Endometrium (tissue), 2 donors: ENCODE measurements at regions not wholly inside any gene's neighbourhood (a gene's known extent, or its start where the extent isn't known, plus 50 kb on each side); places are given as distances from the start of the nearest gene placed in this dataset.

Source experiments
- FAIRE-seq: peaks from 2 replicates; lab custom pipeline; 2012; peaks lifted over from hg19 to GRCh38; lab: Jason Lieb, UNC
- donor health status: control.
- donor health status: control.

DNA sequence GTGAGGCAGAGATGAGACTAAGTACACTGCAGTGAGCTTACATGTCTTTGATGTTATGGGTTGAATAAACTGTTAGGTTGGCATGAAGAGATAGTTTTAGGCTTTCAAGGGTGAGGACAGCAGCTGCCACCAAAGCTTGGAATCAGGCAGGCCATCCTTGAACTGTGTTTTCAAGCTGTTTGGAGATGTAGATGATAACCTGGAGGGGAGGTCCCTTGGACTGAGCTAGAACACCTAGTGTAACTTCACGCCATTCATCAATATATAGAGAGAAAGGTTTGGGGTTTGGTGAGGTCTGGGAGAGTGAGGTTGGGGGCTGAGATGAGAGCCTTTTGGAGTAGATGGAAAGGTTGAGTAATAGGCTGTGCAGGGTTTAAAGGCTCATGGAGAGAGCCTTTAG, 2447.0 kb downstream of the TP53TG3F start:
- FAIRE-seq: no peak

DNA sequence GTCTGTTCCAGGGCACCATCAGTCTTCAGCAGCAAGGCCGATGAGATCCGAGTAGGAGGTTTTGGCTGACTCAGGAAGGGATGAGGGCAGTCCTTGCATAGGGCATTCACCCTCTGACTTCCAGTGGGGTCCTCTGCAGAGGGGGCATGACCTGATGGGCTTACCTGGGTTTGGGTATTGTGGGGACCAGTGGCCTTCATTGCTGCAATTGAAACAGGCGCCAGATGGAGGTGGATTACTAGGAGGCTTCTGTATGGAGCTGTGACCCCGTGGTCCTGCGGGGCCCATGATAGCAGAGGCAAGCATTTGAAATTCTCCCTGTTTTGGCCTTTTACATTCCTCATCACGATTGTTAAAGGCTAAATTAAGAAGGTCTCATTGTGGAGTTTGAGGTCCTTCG, 2448.7 kb downstream of the TP53TG3F start:
- FAIRE-seq: no peak

DNA sequence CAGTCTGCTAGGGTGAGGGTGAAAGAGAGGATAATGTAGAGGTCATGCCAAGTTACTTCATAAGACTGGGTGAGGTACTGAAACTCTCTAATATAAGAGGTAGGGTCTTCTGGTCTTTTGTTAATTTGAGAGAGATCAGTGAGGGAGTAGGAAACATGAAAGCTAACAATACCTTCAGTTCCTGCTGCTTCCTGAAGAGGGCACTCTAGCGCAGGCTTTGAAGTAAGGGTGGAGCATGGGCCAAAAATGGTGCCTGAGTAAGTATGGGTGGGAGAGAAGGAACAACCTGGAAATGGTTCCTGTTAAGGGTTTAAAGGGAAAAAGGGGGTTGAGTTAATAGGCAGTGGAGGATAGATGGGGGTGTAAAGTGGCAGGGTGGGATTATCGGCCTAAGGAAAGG, 2449.5 kb downstream of the TP53TG3F start:
- FAIRE-seq: no peak

DNA sequence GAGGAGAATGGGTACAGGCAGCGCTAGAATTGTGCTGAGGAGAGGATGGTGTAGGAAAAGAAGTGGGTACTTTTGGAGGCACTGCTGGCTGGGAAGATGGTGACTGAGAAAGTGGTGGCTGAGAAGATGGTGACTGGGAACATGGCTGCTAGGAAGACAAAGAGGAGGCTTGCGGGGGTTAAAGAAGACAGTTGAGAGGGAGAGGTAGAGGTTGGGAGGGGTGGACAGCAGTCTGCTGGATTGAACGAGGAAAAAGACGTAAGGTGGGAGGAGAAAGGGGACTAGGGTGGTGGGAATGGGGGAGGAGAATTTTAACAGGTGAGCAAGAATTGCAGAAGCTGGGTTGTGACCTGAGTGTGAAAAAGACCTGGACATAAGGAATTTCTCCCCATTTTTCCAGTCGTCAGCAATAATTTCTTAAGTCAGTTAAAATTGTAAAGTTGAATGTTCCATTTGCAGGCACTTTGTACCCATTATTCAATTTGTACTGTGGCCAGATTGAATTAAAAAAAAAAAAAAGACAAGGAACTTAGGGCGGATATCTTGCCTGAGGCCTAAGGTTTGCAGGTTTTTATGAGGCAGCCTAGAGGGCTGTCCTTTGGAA, 2450.0 kb downstream of the TP53TG3F start:
- FAIRE-seq: no peak

DNA sequence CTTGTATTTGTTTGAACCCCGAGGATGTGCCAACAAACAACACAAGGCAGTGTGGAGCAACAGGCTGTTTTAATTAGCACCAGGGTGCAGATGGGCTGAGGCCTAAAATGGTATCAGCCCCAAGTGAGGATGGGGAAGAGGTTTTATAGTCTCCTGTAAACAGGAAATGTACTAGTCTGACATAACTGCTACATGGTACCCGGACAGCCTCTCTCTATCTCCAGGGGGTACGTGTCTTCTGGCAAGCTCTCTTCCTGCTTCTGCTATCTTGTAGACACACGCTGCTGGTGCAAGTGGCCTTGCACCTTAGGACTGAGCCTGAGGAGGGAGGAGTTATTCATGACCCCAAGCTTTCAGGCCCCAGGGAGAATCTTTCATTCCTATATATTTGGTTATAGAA, 2451.0 kb downstream of the TP53TG3F start:
- FAIRE-seq: no peak

DNA sequence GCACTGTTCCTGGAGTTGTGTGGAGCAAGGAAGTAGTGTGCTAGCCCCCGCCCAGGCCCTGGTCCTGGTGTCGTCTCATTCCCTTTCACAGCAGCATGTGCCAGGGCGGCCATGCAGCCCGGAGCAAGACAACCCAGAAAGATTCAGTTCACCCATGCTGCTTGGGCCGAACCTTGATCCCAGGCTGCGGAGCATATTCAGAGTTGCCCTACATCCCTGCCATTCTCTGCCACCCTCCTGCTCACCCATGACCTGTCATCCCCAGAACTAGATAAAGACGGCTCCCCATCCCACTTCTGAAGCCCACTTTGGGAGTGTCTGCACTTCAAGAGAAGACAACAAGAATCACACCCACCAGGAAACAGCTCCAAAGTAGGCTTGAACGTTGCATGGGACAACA, 2452.5 kb downstream of the TP53TG3F start:
- no peak for FAIRE-seq

DNA sequence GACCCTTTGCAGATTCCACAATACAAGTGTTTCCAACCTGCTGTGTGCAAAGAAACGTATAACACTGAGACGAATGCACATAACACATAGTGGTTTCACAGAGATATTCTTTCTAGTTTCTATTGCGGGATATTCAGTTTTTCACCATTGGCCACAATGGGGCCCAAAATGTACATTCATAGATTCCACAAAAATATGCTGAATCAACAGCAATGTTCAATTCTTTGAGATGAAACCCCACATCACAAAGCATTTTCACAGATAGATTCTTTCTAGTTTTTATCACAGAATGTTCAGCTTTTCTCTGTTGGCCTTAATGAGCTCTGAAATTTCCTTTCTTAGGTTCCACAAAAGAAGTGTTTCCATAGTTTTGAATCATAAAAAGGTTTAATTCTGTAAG, 2472.3 kb downstream of the TP53TG3F start:
- no peak for FAIRE-seq
